DMS 273 (cell line): ENCODE measurements at regions not wholly inside any gene's neighbourhood (a gene's known extent, or its start where the extent isn't known, plus 50 kb on each side); places are given as distances from the start of the nearest gene placed in this dataset.
"Not testable (repeated sequence)": the region's sequence is repeated elsewhere in the genome, so short reads cannot be mapped to it uniquely, and the experiment has no call there.

Experiments
- DNase-seq: peaks from one replicate; lab custom pipeline; 2025; ENCODE audit not compliant: unreplicated experiment; lab: John Stamatoyannopoulos, UW

DNA sequence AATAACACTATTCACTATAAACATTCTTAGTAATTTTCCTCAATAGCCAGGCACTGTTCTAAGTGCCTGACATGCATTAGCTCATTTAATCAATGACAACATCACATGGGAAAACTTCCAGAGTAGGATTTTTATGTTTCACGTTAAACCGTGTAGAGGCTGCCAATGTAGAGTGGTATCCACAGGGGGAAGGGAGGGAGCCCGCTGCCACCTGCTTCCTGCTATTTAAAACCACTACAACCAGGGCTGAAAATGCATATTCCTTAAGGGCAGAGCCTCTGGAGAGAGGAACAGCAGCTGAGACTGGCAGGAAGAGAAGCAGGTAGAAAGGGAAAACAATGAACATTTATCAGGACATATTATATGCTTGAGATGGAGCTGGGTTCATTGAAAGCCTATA lies 684.3 kb upstream of the AUTS2 start:
- no peak for DNase-seq

DNA sequence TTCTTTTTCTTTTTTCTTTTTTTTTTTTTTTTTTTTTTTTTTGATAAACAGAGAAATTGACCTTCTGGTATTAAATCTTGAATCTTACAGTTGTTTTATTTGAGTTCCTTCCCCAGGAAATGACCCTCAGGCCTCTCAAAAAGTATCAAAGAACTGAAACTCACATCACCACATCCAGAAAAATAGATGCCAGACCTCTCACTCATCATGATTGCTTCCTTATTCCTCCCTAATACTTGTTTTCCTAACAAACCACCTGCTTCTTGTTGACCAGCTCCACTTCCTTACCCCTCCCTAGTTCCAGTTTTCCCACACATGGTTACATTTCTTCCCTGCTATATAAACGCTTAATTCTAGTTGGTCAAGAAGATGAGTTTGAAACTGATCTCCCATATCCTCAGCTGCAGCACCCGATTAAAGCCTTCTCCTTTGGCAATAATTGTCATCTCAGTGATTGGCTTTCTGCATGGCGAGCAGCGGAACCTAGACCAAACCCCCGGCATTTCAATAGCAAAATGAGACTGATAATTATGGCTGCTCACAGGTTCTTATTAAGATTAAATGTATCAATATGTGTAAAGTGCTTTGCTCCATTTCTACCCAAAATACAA lies 681.1 kb upstream of the AUTS2 start:
- DNase-seq: no peak

- DNase-seq: no peak
These were observed 679.7 kb upstream of the AUTS2 start for GRCh38 chr7:68918621-68919020.

DNA sequence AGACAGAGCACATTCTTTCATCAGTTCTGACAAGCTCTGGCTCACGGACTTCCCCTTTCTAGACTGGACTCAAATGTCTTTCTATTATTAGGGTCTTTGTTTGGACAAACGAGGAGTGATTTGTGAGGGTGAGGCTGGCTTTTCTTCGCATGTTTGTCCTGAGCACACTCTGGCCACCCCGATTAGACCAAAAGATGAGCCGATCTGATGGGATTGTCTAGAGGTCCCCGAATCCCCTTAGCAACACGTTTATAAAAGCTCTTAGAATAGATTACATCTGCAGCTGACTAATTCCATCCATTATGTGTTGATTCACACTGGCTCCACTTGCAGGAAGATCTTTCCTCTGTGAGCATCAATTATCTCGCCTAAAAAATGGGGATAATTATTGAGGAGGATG lies 675.4 kb upstream of the AUTS2 start:
- DNase-seq: no peak

- DNase-seq: no peak
These were observed 673.0 kb upstream of the AUTS2 start for GRCh38 chr7:68925241-68925640.

GRCh38 chr7:68929781-68930261 lies 668.5 kb upstream of the AUTS2 start:
- peak; percentile 51 for DNase-seq

DNA sequence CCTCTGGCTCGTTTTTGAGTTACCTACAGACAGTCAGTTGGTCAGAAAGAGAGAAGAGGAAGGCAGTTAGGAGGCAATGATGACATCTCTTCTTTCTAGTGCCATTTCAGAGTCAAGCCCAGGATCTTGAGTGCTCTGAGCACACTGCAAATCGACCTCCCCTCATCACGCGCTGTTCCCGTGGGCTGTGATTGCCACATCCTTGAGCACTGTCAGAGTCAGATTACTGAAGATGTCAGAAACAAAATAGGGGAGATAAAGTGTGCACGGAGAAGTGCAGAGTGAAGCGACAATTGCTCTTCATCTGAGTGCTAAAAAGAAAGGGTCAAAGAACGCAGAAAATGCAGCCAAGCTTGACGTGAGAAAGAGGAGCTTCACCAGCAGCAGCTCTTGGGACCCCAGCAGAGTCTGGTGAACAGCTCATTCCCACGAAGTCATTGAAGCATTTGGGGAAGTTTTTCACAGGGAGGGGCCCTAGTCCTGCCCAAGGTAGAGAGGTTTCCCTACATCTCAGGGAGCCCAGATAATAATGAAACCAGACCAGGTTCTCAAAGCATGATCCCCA lies 661.7 kb upstream of the AUTS2 start:
- DNase-seq: no peak

GRCh38 chr7:68938151-68938550 lies 660.1 kb upstream of the AUTS2 start:
- DNase-seq: no peak

- no peak for DNase-seq
These were observed 654.5 kb upstream of the AUTS2 start for GRCh38 chr7:68943786-68944185.

DNA sequence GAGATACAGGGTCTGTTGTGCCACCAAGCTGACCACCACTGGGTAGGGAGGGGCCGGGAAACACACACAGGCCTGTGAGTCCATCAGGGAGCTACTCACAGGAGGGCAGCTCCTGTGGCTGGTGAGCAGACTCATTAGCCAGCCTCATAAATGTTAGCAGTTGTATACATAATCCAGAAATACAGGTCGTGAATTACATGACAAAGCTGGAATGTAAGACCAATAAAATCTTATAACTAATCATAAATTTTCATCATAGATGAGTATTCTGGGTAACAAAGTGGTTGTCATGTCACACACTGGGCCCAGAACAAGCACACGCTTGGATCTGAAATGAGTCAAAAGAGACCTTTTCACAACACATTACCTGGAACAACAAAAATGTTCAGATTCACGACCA lies 642.6 kb upstream of the AUTS2 start:
- no peak for DNase-seq

DNA sequence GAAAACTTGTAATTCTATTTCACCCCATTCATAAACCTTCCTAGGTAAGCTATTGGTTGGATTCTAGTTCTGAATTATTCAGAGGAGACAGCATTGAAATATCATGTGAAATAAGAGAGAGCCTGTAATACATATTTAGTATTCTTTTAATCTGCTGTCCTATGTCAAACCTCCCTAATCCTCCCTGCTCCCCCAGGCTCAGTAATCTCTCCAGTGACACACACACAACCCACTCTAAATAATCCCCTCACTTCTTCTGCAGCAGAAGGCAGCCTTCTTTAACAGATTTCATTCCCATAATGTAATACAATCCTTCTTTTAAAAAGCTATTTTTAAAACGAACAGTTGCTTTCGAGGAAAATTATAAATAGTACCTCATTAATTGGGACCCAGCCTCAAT lies 639.7 kb upstream of the AUTS2 start:
- DNase-seq: no peak

DNA sequence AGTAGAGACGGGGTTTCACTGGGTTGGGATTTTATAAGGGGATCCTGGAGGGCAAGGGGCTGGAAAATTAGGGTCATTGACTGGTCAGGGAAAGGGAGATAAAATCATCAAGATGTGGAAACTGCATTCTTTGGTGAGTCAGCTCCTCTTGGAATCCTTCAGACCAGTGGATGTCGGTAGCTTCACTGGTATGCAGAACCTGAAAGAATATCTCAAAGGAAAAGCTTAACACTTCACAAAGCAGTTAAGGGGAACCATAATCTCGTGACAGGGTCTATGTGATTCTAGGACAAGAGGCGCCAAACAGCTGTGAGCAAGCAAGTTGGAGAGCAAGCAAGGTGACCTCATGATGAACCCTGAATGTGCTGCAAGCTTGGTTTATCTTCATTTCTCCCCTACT lies 634.7 kb upstream of the AUTS2 start:
- no peak for DNase-seq

GRCh38 chr7:68964060-68964459 lies 634.2 kb upstream of the AUTS2 start:
- no peak for DNase-seq

- no peak for DNase-seq
These were observed 632.9 kb upstream of the AUTS2 start for GRCh38 chr7:68965351-68965750.

DNA sequence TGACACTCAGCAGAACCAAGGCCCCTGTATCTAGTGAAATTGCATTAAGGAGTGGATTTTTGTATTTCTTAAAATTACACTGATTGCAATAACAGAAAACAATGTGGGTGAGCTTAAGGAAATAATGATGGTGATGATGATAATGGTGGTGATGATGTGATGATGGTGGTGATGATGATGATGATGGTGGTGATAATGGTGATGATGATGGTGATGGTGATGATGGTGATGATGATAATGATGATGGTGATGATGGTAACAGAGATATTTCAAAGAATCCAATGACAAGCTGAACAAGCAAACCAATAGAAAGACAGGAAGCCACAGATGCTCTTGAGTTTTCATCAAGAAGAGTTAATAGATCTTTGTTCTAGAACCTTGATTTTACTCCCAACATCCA lies 630.7 kb upstream of the AUTS2 start:
- DNase-seq: no peak

- DNase-seq: no peak
These were observed 628.7 kb upstream of the AUTS2 start for GRCh38 chr7:68969571-68969970.

GRCh38 chr7:68971634-68972340 lies 626.5 kb upstream of the AUTS2 start:
- DNase-seq: peak; percentile 22

DNA sequence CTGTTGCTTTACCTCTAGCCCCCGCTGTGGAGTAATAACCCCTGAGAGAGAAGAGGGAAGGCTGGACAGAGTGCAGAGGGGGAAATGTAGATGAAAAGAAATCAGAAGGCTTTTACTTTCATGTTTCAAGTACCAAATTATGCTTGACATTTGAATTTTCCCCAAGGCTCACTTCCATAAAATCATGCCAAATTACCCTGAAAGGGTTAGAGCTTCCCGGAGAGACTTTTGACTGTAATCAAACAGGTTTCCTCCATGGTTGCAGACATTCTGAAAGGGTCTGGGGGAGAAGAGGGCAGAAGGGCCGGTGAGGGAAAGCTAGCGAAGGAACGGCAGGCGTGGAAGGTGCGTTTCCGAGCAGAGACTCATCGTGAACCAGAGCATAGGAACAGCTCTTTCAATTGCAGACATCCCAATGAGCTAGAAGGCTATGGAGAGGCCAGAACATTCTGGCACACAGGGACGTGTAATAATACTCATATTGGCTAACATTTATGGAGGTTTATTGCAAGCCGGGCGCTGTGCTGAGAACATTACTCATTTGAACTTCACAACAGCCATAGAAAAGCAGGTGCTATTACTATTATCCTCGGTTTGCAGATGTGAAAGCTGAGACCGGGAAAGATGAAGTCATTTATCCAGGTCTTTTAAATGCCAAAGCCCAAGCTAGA lies 620.8 kb upstream of the AUTS2 start:
- no peak for DNase-seq

DNA sequence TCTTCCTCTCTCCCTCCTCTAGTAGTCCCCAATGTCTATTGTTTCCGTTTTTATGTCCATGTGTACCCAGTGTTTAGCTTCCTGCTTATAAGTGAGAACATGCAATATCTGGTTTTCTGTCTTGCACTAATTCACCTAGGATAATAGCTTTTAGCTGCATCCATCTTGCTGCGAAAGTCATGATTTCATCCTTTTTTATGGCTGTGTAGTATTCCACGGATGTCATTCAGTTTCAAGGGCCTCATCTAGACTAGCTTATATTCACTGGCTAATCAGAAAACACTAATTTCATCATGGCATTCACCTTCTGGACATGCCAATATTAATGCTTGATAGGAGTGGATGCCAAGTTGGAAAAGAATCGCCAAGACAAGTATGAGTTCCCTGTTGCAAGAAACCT lies 619.6 kb upstream of the AUTS2 start:
- no peak for DNase-seq

DNA sequence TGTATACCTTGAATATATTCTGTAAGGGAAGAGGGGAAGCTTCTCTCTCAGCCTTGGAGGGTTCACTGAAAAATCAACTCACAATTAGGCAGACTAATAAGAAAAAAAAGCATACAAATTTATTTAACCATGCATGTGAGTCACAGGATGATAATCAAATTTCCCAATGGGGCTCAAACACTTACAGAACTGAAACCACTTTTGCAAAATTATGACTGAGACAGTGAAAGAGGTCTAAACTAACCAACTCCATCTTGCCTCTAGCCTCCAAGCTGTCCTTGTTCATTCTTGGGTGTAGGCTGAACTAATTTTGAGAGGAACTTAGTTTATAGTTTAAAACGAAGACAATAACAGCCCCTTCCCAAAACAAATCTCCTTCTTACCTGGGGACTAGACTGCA lies 618.3 kb upstream of the AUTS2 start:
- no peak for DNase-seq

DNA sequence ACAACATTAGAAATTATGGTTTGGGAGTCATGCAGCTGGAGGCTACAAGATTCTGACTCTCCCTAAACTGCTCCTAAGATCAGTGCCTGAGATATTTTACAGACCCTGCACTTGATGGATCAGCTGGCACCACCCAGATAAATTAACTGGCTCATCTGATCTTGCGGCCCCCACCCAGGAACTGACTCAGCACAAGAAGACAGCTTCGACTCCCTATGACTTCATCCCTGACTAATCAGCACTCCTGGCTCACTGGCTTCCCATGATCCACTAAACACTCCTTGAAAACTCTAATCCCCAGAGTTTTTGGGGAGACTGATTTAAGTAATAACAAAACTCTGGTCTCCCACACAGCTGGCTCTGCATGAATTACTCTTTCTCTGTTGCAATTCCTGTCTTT lies 617.8 kb upstream of the AUTS2 start:
- not testable (repeated sequence) for DNase-seq

DNA sequence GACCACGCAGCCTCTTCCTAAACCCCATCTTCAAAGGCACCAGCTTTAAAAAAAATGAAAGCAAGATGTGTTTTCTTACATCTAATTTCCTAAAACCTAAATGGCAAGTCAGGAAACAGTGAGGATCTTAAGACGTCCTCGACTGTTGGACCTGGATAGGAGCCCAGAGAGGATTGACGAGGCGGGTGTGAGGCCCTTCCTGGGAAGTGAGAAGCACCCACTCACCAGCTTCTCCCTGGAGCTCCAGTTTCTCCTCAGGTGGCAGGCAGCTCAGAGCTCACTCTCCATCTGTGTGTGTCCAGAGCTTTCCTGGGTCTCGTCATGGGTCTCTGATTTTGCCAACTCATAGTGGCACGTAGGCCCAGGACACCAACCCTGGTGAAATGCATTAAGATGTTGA lies 614.0 kb upstream of the AUTS2 start:
- DNase-seq: no peak
